SK-N-SH (cell line): ENCODE measurements at regions not wholly inside any gene's neighbourhood (a gene's known extent, or its start where the extent isn't known, plus 50 kb on each side); places are given as distances from the start of the nearest gene placed in this dataset.

Experiments used
- CTCF ChIA-PET: fragments of 300-600, 350-600 bp; formaldehyde crosslinking; extraction: SDS; loops from one replicate; lab custom pipeline; 2021; lab: Yijun Ruan, JAX
- POLR2A ChIA-PET: fragments of 350-600 bp; sonication (Branson Sonifier 250); formaldehyde crosslinking; extraction: SDS; loops from one replicate; lab custom pipeline; 2020; ENCODE audit warnings: antibody characterized with exemption, inconsistent platforms; lab: Yijun Ruan, JAX
- DNase-seq: peaks from one replicate; pipeline ENCODE4 v3.0.0; 2012
- H2AFZ ChIP-seq: fragments of 200-600 bp; sonication (generic); 2 replicates; pipeline ENCODE4 v1.8.1; 2016; ENCODE audit warnings: antibody characterized with exemption, mild to moderate bottlenecking, low read depth
- H3F3A ChIP-seq: fragments of 200-600 bp; sonication (generic); replicated peaks from 2 replicates; pipeline ENCODE3; 2016; ENCODE audit warnings: antibody characterized with exemption, mild to moderate bottlenecking; ENCODE audit not compliant: insufficient read depth
- H3K27ac ChIP-seq, 2 experiments: fragments of 200-500 bp in 1 of 2; fragments of 200-600 bp in 1 of 2; sonication (Bioruptor generic) in 1 of 2; sonication (generic), shearing (Covaris generic) in 1 of 2; 2 replicates each; pipeline versions ENCODE4 v1.5.1 to v1.6.1; 2014 to 2016; ENCODE audit warnings: low read depth in 2 of 2, inconsistent platforms in 1 of 2, low read length in 1 of 2, mild to moderate bottlenecking in 1 of 2, mixed read lengths in 1 of 2
- H3K27me3 ChIP-seq: fragments of 200-600 bp; sonication (generic), shearing (Covaris generic); 2 replicates; pipeline ENCODE4 v1.6.1; 2016; ENCODE audit warnings: mixed run types; ENCODE audit not compliant: insufficient read depth
- H3K36me3 ChIP-seq, 2 experiments: fragments of 200-500 bp in 1 of 2; fragments of 200-600 bp in 1 of 2; sonication (Bioruptor generic) in 1 of 2; sonication (generic) in 1 of 2; replicated peaks in 1 of 2; 2 replicates each; pipeline versions ENCODE3 to v1.5.1; 2014 to 2016; ENCODE audit warnings: low read length in 1 of 2, mild to moderate bottlenecking in 1 of 2; ENCODE audit not compliant: insufficient read depth in 2 of 2, control insufficient read depth in 1 of 2
- H3K4me1 ChIP-seq, 2 experiments: fragments of 200-500 bp in 1 of 2; fragments of 200-600 bp in 1 of 2; sonication (Bioruptor generic) in 1 of 2; sonication (generic), shearing (Covaris generic) in 1 of 2; 2 replicates each; pipeline versions ENCODE4 v1.5.1 to v1.6.1; 2014 to 2016; ENCODE audit warnings: low read depth in 1 of 2, low read length in 1 of 2, mixed run types in 1 of 2; ENCODE audit not compliant: insufficient read depth in 2 of 2, control insufficient read depth in 1 of 2
- H3K4me2 ChIP-seq: fragments of 200-600 bp; sonication (generic), shearing (Covaris generic); 2 replicates; pipeline ENCODE4 v1.6.1; 2017; ENCODE audit warnings: mixed run types
- H3K4me3 ChIP-seq, 2 experiments: fragments of 200-500 bp in 1 of 2; fragments of 200-600 bp in 1 of 2; sonication (Bioruptor generic) in 1 of 2; sonication (generic), shearing (Covaris generic) in 1 of 2; 2 replicates each; pipeline versions ENCODE4 v1.5.1 to v1.8.1; 2014 to 2016; ENCODE audit warnings: low read depth in 2 of 2, inconsistent platforms in 1 of 2, low read length in 1 of 2, mild to moderate bottlenecking in 1 of 2, mixed read lengths in 1 of 2, moderate library complexity in 1 of 2
- H3K79me2 ChIP-seq: fragments of 200-600 bp; sonication (generic); 2 replicates; pipeline ENCODE4 v1.8.1; 2017; ENCODE audit warnings: mild to moderate bottlenecking; ENCODE audit not compliant: insufficient read depth
- H3K9ac ChIP-seq: fragments of 200-600 bp; sonication (generic); 2 replicates; pipeline ENCODE4 v1.6.1; 2017; ENCODE audit warnings: mixed run types
- H3K9me2 ChIP-seq: fragments of 200-600 bp; sonication (generic); 2 replicates; pipeline ENCODE4 v1.6.1; 2017; ENCODE audit warnings: mixed run types
- H3K9me3 ChIP-seq: fragments of 200-600 bp; sonication (generic); 2 replicates; pipeline ENCODE4 v1.6.1; 2017; ENCODE audit warnings: mixed run types, mild to moderate bottlenecking, moderate library complexity
- H4K20me1 ChIP-seq: fragments of 200-600 bp; sonication (generic); 2 replicates; pipeline ENCODE4 v1.6.1; 2017; ENCODE audit warnings: mild to moderate bottlenecking, mixed run types; ENCODE audit not compliant: insufficient read depth
- CHD2 ChIP-seq: fragments of 150-350 bp; IDR thresholded peaks from 2 replicates; pipeline ENCODE4 v1.6.1; 2018; ENCODE audit warnings: low read length; ENCODE audit not compliant: partially characterized antibody
- CTCF ChIP-seq: fragments of 200-600 bp; sonication (generic); IDR thresholded peaks from 2 replicates; pipeline ENCODE4 v1.6.1; 2017; ENCODE audit warnings: antibody characterized with exemption, mild to moderate bottlenecking, moderate library complexity
- ELF1 ChIP-seq: IDR thresholded peaks from 2 replicates; pipeline ENCODE4 v1.4.0; 2012
- EP300 ChIP-seq, 2 experiments: IDR thresholded peaks; 2 replicates each; pipeline versions ENCODE4 v1.4.0 to v1.6.1; 2012; ENCODE audit warnings: borderline replicate concordance in 1 of 2, low read depth in 1 of 2, low read length in 1 of 2
- FOSL2 ChIP-seq: IDR thresholded peaks from 2 replicates; pipeline ENCODE4 v1.4.0; 2012; ENCODE audit warnings: low read depth, mild to moderate bottlenecking, moderate library complexity, borderline replicate concordance
- GABPA ChIP-seq: IDR thresholded peaks from 2 replicates; pipeline ENCODE4 v1.4.0; 2012; ENCODE audit warnings: low read depth, mild to moderate bottlenecking
- MEF2A ChIP-seq: IDR thresholded peaks from 2 replicates; pipeline ENCODE4 v1.4.0; 2012; ENCODE audit warnings: low read depth, borderline replicate concordance
- RFX5 ChIP-seq: IDR thresholded peaks from 2 replicates; pipeline ENCODE4 v1.6.1; 2012; ENCODE audit warnings: mild to moderate bottlenecking, improper control_type of control experiment, low read length
- RXRA ChIP-seq: IDR thresholded peaks from 2 replicates; pipeline ENCODE4 v1.4.0; 2012; ENCODE audit warnings: low read depth, mild to moderate bottlenecking, borderline replicate concordance
- TAF1 ChIP-seq: IDR thresholded peaks from 2 replicates; pipeline ENCODE4 v1.6.1; 2012; ENCODE audit warnings: low read depth, mild to moderate bottlenecking, low read length, moderate library complexity, borderline replicate concordance
- TCF12 ChIP-seq: IDR thresholded peaks from 2 replicates; pipeline ENCODE4 v1.4.0; 2012
- USF1 ChIP-seq: IDR thresholded peaks from 2 replicates; pipeline ENCODE4 v1.4.0; 2012; ENCODE audit warnings: low read depth, borderline replicate concordance
- YY1 ChIP-seq: IDR thresholded peaks from 2 replicates; pipeline ENCODE4 v1.4.0; 2012; ENCODE audit warnings: low read depth, mild to moderate bottlenecking
- ZBTB33 ChIP-seq: IDR thresholded peaks from 2 replicates; pipeline ENCODE4 v1.4.0; 2012; ENCODE audit warnings: low read depth, borderline replicate concordance
- WGBS: methylation state at CpG from one replicate; pipeline ENCODE4 v1.1.6; 2017; ENCODE audit warnings: low lambda C conversion rate; 5-methylcytosine and 5-hydroxymethylcytosine counted together

- TF ChIP-seq MEF2A (no peak), CTCF (no peak)
- DNase-seq, result no peak
- Histone ChIP-seq H3F3A (no peaks in the 10 kb centered on the region), H3K4me2 (no peak overlapping the region), H3K9me2 (no peaks in the 10 kb centered on the region), H4K20me1 (no peaks in the 10 kb centered on the region), H3K36me3 (no peaks in the 10 kb centered on the region), H2AFZ (no peak overlapping the region), H3K27me3 (no peaks in the 10 kb centered on the region), H3K9me3 (0 out of 2 replicates have a peak, but pooled peaks cover 5% of the 10 kb centered on the region), H3K79me2 (no peaks in the 10 kb centered on the region), H3K9ac (no peak overlapping the region), H3K4me3 (no peak overlapping the region), H3K27ac (no peak overlapping the region), H3K4me1 (no peaks in the 10 kb centered on the region)
- ChIA-PET POLR2A (no interaction called here), CTCF (no interaction called here)
- WGBS, result 3% methylated on average over 5 of the region's 5 CpGs
These were observed 98.9 kb upstream of the CST7 start for GRCh38 chr20:24850176-24850575.

GRCh38 chr20:24851346-24852019 lies 97.6 kb upstream of the CST7 start:
- Histone ChIP-seq H3K27ac (no peak overlapping the region), H3K4me1 (no peaks in the 10 kb centered on the region), H3K79me2 (no peaks in the 10 kb centered on the region), H3F3A (no peaks in the 10 kb centered on the region)
- no peak for TF ChIP-seq FOSL2
- no peak for TF ChIP-seq GABPA
- no peak for TF ChIP-seq CHD2
- TF ChIP-seq RXRA, result no peak
- no peak for TF ChIP-seq ELF1
- no peak for TF ChIP-seq TAF1
- TF ChIP-seq EP300 (IDR thresholded peaks at IDR 0.05; ENCODE audit: borderline replicate concordance in 1 of 2, low read depth in 1 of 2, low read length in 1 of 2), result no peak
- no peak for TF ChIP-seq ZBTB33
- no peak for TF ChIP-seq TCF12
- no peak for TF ChIP-seq YY1
- TF ChIP-seq USF1, result no peak
- no peak for TF ChIP-seq RFX5
- TF ChIP-seq, all 33 proteins: peak for 0
- Histone ChIP-seq H3K27me3 (no peaks in the 10 kb centered on the region), H3K4me3 (no peak overlapping the region), H3K9ac (no peak overlapping the region), H2AFZ (no peak overlapping the region), H3K9me3 (no peaks in the 10 kb centered on the region), H3K4me2 (no peak overlapping the region), H3K9me2 (no peaks in the 10 kb centered on the region), H4K20me1 (no peaks in the 10 kb centered on the region), H3K36me3 (no peaks in the 10 kb centered on the region)
- WGBS, result 16% methylated on average over 3 of the region's 3 CpGs
- DNase-seq, result no peak
- POLR2A ChIA-PET, result no interaction called here
- CTCF ChIA-PET, result no interaction called here
